ENCODE measurements at regions not wholly inside any gene's neighbourhood (a gene's known extent, or its start where the extent isn't known, plus 50 kb on each side); places are given as distances from the start of the nearest gene placed in this dataset.
"Not testable (repeated sequence)": the region's sequence is repeated elsewhere in the genome, so short reads cannot be mapped to it uniquely, and the experiment has no call there.

DNA sequence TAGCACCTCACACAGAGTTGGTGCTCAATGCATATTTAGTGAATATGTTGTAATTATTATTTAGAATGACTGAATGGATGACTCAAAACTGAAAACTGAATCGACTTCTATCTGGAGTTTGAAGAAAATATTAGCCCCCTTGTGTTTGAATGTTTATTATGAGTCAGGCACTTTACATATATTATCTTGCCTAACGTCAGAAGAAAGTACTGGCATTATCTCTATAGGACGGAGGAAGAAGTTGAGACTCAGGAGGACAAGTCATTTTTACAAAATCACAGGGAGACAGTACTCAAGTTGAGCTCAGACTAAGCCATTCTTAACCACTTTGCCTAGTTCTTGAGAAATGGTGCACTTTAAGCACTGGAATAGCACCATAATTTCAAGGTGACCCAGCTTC lies 684.0 kb downstream of the UTRN start:
- Histone ChIP-seq H3K27ac (ENCODE audit: low read length) (no peak overlapping the region), H3K4me3 (ENCODE audit: low read depth in 2 of 2, low read length in 2 of 2) (no peak overlapping the region), H3K27me3 (ENCODE audit: control insufficient read depth, insufficient read depth, low read length) (no peaks in the 10 kb centered on the region), H3K9me3 (ENCODE audit: control insufficient read depth, insufficient read depth, low read depth, low read length) (no peaks in the 10 kb centered on the region), H3K4me1 (ENCODE audit: control insufficient read depth, insufficient read depth, low read length) (no peaks in the 10 kb centered on the region), H3K36me3 (ENCODE audit: control insufficient read depth, insufficient read depth, low read length) (no peaks in the 10 kb centered on the region)
- no TSS peak for BruUV-seq (replicated peaks)
- ATAC-seq (no peak), DNase-seq (ENCODE audit: low read depth, low spot score) (no peak)
- no peak for TF ChIP-seq SIN3A (IDR thresholded peaks at IDR 0.05; ENCODE audit: borderline replicate concordance, insufficient read depth, low read depth, low read length)
- TF ChIP-seq, protein P1, sequence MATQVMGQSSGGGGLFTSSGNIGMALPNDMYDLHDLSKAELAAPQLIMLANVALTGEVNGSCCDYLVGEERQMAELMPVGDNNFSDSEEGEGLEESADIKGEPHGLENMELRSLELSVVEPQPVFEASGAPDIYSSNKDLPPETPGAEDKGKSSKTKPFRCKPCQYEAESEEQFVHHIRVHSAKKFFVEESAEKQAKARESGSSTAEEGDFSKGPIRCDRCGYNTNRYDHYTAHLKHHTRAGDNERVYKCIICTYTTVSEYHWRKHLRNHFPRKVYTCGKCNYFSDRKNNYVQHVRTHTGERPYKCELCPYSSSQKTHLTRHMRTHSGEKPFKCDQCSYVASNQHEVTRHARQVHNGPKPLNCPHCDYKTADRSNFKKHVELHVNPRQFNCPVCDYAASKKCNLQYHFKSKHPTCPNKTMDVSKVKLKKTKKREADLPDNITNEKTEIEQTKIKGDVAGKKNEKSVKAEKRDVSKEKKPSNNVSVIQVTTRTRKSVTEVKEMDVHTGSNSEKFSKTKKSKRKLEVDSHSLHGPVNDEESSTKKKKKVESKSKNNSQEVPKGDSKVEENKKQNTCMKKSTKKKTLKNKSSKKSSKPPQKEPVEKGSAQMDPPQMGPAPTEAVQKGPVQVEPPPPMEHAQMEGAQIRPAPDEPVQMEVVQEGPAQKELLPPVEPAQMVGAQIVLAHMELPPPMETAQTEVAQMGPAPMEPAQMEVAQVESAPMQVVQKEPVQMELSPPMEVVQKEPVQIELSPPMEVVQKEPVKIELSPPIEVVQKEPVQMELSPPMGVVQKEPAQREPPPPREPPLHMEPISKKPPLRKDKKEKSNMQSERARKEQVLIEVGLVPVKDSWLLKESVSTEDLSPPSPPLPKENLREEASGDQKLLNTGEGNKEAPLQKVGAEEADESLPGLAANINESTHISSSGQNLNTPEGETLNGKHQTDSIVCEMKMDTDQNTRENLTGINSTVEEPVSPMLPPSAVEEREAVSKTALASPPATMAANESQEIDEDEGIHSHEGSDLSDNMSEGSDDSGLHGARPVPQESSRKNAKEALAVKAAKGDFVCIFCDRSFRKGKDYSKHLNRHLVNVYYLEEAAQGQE (IDR thresholded peaks at IDR 0.05; ENCODE audit: insufficient read depth in 1 of 2, low read depth in 2 of 2, low read length in 1 of 2), result no peak
- TF ChIP-seq TCF7L2 (IDR thresholded peaks at IDR 0.05; ENCODE audit: low read depth, low read length), result no peak
- no peak for TF ChIP-seq POLR2AphosphoS5 (IDR thresholded peaks at IDR 0.05; ENCODE audit: low read depth, low read length)
- TF ChIP-seq, protein P2, sequence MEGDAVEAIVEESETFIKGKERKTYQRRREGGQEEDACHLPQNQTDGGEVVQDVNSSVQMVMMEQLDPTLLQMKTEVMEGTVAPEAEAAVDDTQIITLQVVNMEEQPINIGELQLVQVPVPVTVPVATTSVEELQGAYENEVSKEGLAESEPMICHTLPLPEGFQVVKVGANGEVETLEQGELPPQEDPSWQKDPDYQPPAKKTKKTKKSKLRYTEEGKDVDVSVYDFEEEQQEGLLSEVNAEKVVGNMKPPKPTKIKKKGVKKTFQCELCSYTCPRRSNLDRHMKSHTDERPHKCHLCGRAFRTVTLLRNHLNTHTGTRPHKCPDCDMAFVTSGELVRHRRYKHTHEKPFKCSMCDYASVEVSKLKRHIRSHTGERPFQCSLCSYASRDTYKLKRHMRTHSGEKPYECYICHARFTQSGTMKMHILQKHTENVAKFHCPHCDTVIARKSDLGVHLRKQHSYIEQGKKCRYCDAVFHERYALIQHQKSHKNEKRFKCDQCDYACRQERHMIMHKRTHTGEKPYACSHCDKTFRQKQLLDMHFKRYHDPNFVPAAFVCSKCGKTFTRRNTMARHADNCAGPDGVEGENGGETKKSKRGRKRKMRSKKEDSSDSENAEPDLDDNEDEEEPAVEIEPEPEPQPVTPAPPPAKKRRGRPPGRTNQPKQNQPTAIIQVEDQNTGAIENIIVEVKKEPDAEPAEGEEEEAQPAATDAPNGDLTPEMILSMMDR (IDR thresholded peaks at IDR 0.05), result no peak
- CTCF ChIA-PET, result no interaction called here
- in situ Hi-C loops (cut with HindIII; ENCODE audit: low pct_unique_long_range_greater_than_20kb, low sequenced_read_pairs), result no loop called here
- intact Hi-C loops (cut with micrococcal nuclease; ENCODE audit: unreplicated experiment), result no loop called here
- POLR2A ChIA-PET, result no interaction called here

DNA sequence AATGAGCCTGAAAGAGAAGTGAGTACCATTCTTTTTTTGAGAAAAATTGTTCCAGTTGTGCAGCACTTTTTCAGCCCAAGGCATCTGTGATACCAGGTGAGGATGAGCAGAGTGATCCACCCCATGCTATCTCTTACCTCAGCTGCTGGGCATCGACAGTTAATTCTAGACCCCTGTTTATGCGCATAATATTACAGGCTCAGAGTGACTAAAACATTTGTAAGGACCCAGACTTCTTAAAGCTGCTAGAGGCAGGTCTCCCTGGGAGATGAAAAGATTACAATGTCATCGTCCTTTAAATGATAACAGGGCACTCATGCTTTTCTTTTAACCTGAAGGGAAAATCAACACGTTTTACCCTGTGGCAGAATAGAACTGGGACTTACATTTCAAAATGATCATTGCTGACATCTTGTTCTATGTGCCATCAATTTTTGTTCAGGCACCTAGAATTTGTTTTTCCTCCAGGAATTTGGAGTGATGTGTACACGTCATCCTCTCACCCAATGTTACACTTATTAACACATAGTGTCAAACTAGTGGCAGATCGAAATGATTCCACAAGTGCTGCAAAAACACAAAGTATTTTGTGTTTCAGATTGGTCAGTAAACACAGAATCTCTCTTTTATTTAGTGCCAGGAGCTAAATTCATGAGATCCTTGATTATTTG lies 684.6 kb downstream of the UTRN start:
- ChIA-PET CTCF (no interaction called here), POLR2A (no interaction called here)
- Histone ChIP-seq H3K9me3 (ENCODE audit: control insufficient read depth, insufficient read depth, low read depth, low read length) (no peaks in the 10 kb centered on the region), H3K4me1 (ENCODE audit: control insufficient read depth, insufficient read depth, low read length) (no peaks in the 10 kb centered on the region), H3K27ac (ENCODE audit: low read length) (no peak overlapping the region), H3K36me3 (ENCODE audit: control insufficient read depth, insufficient read depth, low read length) (no peaks in the 10 kb centered on the region), H3K4me3 (ENCODE audit: low read depth in 2 of 2, low read length in 2 of 2) (no peak overlapping the region), H3K27me3 (ENCODE audit: control insufficient read depth, insufficient read depth, low read length) (no peaks in the 10 kb centered on the region)
- in situ Hi-C loops (cut with HindIII; ENCODE audit: low pct_unique_long_range_greater_than_20kb, low sequenced_read_pairs), result no loop called here
- DNase-seq (ENCODE audit: low read depth, low spot score) (no peak), ATAC-seq (no peak)
- BruUV-seq (replicated peaks), result no TSS peak
- intact Hi-C loops (cut with micrococcal nuclease; ENCODE audit: unreplicated experiment), result no loop called here
- TF ChIP-seq, protein P2 (IDR thresholded peaks at IDR 0.05), result no peak
- TF ChIP-seq, protein P1 (IDR thresholded peaks at IDR 0.05; ENCODE audit: insufficient read depth in 1 of 2, low read depth in 2 of 2, low read length in 1 of 2), result no peak
- TF ChIP-seq POLR2AphosphoS5 (IDR thresholded peaks at IDR 0.05; ENCODE audit: low read depth, low read length), result no peak
- TF ChIP-seq TCF7L2 (IDR thresholded peaks at IDR 0.05; ENCODE audit: low read depth, low read length), result no peak
- TF ChIP-seq SIN3A (IDR thresholded peaks at IDR 0.05; ENCODE audit: borderline replicate concordance, insufficient read depth, low read depth, low read length), result no peak

DNA sequence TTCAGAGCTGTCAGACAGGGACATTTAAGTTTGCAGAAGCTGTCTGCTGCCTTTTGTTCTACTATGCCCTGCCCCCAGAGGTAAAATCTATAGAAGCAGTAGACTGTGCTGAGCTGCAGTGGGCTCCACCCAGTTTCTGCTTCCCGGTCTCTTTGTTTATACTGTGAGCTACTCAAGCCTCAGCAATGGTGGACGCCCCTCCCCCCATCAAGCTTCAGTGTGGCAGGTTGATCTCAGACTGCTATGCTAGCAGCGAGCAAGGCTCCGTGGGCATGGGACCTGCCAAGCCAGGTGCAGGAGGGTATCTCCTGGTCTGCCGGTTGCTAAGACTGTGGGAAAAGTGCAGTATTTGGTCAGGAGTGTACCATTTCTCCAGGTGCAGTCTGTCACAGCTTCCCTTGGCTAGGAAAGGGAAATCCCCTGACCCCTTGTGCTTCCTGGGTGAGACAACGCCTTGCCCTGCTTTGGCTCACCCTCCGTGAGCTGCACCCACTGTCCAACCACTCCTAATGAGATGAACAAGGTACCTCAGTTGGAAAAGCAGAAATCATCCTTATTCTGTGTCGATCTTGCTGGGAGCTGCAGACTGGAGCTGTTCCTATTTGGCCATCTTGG lies 692.2 kb downstream of the UTRN start:
- CTCF ChIA-PET; H3K27ac ChIP-seq (ENCODE audit: low read length); H3K4me3 ChIP-seq (ENCODE audit: low read depth in 2 of 2, low read length in 2 of 2); DNase-seq (ENCODE audit: low read depth, low spot score); POLR2A ChIA-PET; ATAC-seq; H3K9me3 ChIP-seq (ENCODE audit: control insufficient read depth, insufficient read depth, low read depth, low read length); intact Hi-C loops (cut with micrococcal nuclease; ENCODE audit: unreplicated experiment); in situ Hi-C loops (cut with HindIII; ENCODE audit: low pct_unique_long_range_greater_than_20kb, low sequenced_read_pairs); H3K4me1 ChIP-seq (ENCODE audit: control insufficient read depth, insufficient read depth, low read length); BruUV-seq (replicated peaks); H3K27me3 ChIP-seq (ENCODE audit: control insufficient read depth, insufficient read depth, low read length); H3K36me3 ChIP-seq (ENCODE audit: control insufficient read depth, insufficient read depth, low read length): not testable (repeated sequence)
